ENCODE measurements at regions not wholly inside any gene's neighbourhood (a gene's known extent, or its start where the extent isn't known, plus 50 kb on each side); places are given as distances from the start of the nearest gene placed in this dataset.

- TF ChIP-seq, protein P1, sequence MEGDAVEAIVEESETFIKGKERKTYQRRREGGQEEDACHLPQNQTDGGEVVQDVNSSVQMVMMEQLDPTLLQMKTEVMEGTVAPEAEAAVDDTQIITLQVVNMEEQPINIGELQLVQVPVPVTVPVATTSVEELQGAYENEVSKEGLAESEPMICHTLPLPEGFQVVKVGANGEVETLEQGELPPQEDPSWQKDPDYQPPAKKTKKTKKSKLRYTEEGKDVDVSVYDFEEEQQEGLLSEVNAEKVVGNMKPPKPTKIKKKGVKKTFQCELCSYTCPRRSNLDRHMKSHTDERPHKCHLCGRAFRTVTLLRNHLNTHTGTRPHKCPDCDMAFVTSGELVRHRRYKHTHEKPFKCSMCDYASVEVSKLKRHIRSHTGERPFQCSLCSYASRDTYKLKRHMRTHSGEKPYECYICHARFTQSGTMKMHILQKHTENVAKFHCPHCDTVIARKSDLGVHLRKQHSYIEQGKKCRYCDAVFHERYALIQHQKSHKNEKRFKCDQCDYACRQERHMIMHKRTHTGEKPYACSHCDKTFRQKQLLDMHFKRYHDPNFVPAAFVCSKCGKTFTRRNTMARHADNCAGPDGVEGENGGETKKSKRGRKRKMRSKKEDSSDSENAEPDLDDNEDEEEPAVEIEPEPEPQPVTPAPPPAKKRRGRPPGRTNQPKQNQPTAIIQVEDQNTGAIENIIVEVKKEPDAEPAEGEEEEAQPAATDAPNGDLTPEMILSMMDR (IDR thresholded peaks at IDR 0.05): no peak
- no peak for TF ChIP-seq POLR2A (IDR thresholded peaks at IDR 0.05)
Measured at GRCh38 chr14:61632807-61633206, 62.5 kb upstream of the HIF1A start.

All from Peyer's patch (tissue), 4 donors.